Right lobe of liver (tissue), 4 donors: ENCODE measurements at regions not wholly inside any gene's neighbourhood (a gene's known extent, or its start where the extent isn't known, plus 50 kb on each side); places are given as distances from the start of the nearest gene placed in this dataset.

Source experiments
- CTCF ChIP-seq, 4 donors: fragments of 200-600 bp in 3 of 4; fragments of 450-650 bp in 1 of 4; IDR thresholded peaks; one replicate each; pipeline versions ENCODE4 v1.5.1 to v1.8.0; 2016 to 2022; ENCODE audit warnings: antibody characterized with exemption in 4 of 4, mild to moderate bottlenecking in 2 of 4
- POLR2A ChIP-seq: fragments of 450-650 bp; IDR thresholded peaks from one replicate; pipeline ENCODE4 v1.6.1; 2017; ENCODE audit warnings: antibody characterized with exemption, mild to moderate bottlenecking
- donor health status: DM: no; HTN: no; CAD: no.
- donor health status: DM: no; HTN: no; CAD: no.
- donor health status: DM: no; HTN: yes; CAD: no.

GRCh38 chr5:1949253-1949652 lies 66.5 kb upstream of the IRX4 start:
- TF ChIP-seq CTCF (IDR thresholded peaks at IDR 0.05), result no peak
- TF ChIP-seq POLR2A, result no peak
